Natural killer cell (primary cell): ENCODE measurements at regions not wholly inside any gene's neighbourhood (a gene's known extent, or its start where the extent isn't known, plus 50 kb on each side); places are given as distances from the start of the nearest gene placed in this dataset.

Source experiments
- ATAC-seq, 3 donors: fragments of 150-1000 bp in 2 of 3; fragments of 200-7000 bp in 1 of 3; cut with Tn5 transposase; 1 replicate in 1 of 3; 2 replicates in 2 of 3; pipeline ENCODE4 v1.10.0; 2021; ENCODE audit warnings: mild to moderate bottlenecking in 2 of 3, moderate library complexity in 2 of 3
- DNase-seq, 2 donors: peaks; one replicate each; pipeline versions ENCODE4 v3.0.0 to v3.0.0-alpha.2; 2013 to 2021; ENCODE audit warnings: mixed read lengths in 1 of 2
- H3K27ac ChIP-seq: one replicate; pipeline ENCODE4 v1.5.1; 2013; ENCODE audit warnings: mild to moderate bottlenecking, low read length
- H3K27me3 ChIP-seq: one replicate; pipeline ENCODE4 v1.6.1; 2013; ENCODE audit warnings: low read length; ENCODE audit not compliant: control insufficient read depth, insufficient read depth
- H3K36me3 ChIP-seq: one replicate; pipeline ENCODE4 v1.6.1; 2013; ENCODE audit warnings: low read length; ENCODE audit not compliant: control insufficient read depth, insufficient read depth
- H3K4me1 ChIP-seq: one replicate; pipeline ENCODE4 v1.6.1; 2013; ENCODE audit warnings: low read length; ENCODE audit not compliant: control insufficient read depth, insufficient read depth
- H3K4me3 ChIP-seq: one replicate; pipeline ENCODE4 v1.5.1; 2013; ENCODE audit warnings: low read length
- H3K9me3 ChIP-seq: one replicate; pipeline ENCODE4 v1.6.1; 2013; ENCODE audit warnings: low read length; ENCODE audit not compliant: control insufficient read depth, insufficient read depth
- H3K27ac Mint-ChIP-seq, 2 donors: one replicate each; pipeline ENCODE4 v1.8.0; 2022; ENCODE audit warnings: mild to moderate bottlenecking in 2 of 2, mixed read lengths in 2 of 2, moderate library complexity in 1 of 2
- H3K27me3 Mint-ChIP-seq, 2 donors: one replicate each; pipeline ENCODE4 v1.8.0; 2022; ENCODE audit warnings: low read depth in 2 of 2, mixed read lengths in 2 of 2
- H3K36me3 Mint-ChIP-seq: one replicate; pipeline ENCODE4 v1.8.0; 2022; ENCODE audit warnings: mixed read lengths
- H3K4me1 Mint-ChIP-seq, 2 donors: one replicate each; pipeline ENCODE4 v1.8.0; 2022; ENCODE audit warnings: mixed read lengths in 2 of 2
- H3K4me3 Mint-ChIP-seq: one replicate; pipeline ENCODE4 v1.8.0; 2022; ENCODE audit warnings: mild to moderate bottlenecking, moderate library complexity, mixed read lengths
- H3K9me3 Mint-ChIP-seq, 2 donors: one replicate each; pipeline ENCODE4 v1.8.0; 2022; ENCODE audit warnings: mixed read lengths in 2 of 2
- CTCF ChIP-seq: fragments of 200-600 bp; IDR thresholded peaks from one replicate; pipeline ENCODE4 v1.8.0; 2022; ENCODE audit warnings: antibody characterized with exemption
- WGBS: methylation state at CpG from one replicate; pipeline ENCODE4 v1.1.7; 2013; ENCODE audit warnings: missing lambda C conversion rate; ENCODE audit not compliant: insufficient coverage; 5-methylcytosine and 5-hydroxymethylcytosine counted together
- intact Hi-C: fragments of 100-400 bp; cut with micrococcal nuclease; formaldehyde crosslinking; loops from one replicate; pipeline ENCODE4 v1.14.2; 2022

- Mint-ChIP-seq H3K4me1 (no peaks in the 10 kb centered on the region), H3K9me3 (peaks cover 5 to 14% of the 10 kb centered on the region in 2 donors), H3K36me3 (no peaks in the 10 kb centered on the region), H3K27ac (no peak overlapping the region), H3K4me3 (no peak overlapping the region), H3K27me3 (no peaks in the 10 kb centered on the region)
- 80% methylated on average over 2 of the region's 2 CpGs for WGBS
- intact Hi-C loops = no loop called here
- Histone ChIP-seq H3K9me3 (no peaks in the 10 kb centered on the region), H3K4me3 (no peak overlapping the region), H3K27ac (no peak overlapping the region), H3K4me1 (no peaks in the 10 kb centered on the region), H3K36me3 (no peaks in the 10 kb centered on the region), H3K27me3 (no peaks in the 10 kb centered on the region)
- no peak for ATAC-seq
- no peak for TF ChIP-seq CTCF
- DNase-seq = no peak
Measured at GRCh38 chr1:218058730-218059129, 226.4 kb upstream of the RRP15 start.

GRCh38 chr1:218064426-218064825, 220.7 kb upstream of the RRP15 start:
- H3K27me3 Mint-ChIP-seq = no peaks in the 10 kb centered on the region
- H3K36me3 Mint-ChIP-seq = no peaks in the 10 kb centered on the region
- H3K27ac ChIP-seq = no peak overlapping the region
- no peaks in the 10 kb centered on the region for H3K36me3 ChIP-seq
- TF ChIP-seq CTCF = no peak
- H3K27me3 ChIP-seq = no peaks in the 10 kb centered on the region
- H3K4me3 ChIP-seq = no peak overlapping the region
- peaks cover 7 to 16% of the 10 kb centered on the region in 2 donors for H3K9me3 Mint-ChIP-seq
- intact Hi-C loops = no loop called here
- ATAC-seq = no peak
- no peaks in the 10 kb centered on the region for H3K9me3 ChIP-seq
- no peak overlapping the region for H3K27ac Mint-ChIP-seq
- 84% methylated on average over 5 of the region's 5 CpGs for WGBS
- no peak for DNase-seq
- H3K4me1 Mint-ChIP-seq = no peaks in the 10 kb centered on the region
- no peak overlapping the region for H3K4me3 Mint-ChIP-seq
- no peaks in the 10 kb centered on the region for H3K4me1 ChIP-seq

- no CpG with 5 or more reads among the region's 3 CpGs for WGBS
- Mint-ChIP-seq H3K27me3 (no peaks in the 10 kb centered on the region), H3K4me3 (no peak overlapping the region), H3K4me1 (no peaks in the 10 kb centered on the region), H3K27ac (no peak overlapping the region), H3K9me3 (peaks cover 11 to 20% of the 10 kb centered on the region in 2 donors), H3K36me3 (no peaks in the 10 kb centered on the region)
- Histone ChIP-seq H3K4me1 (no peaks in the 10 kb centered on the region), H3K4me3 (no peak overlapping the region), H3K27me3 (no peaks in the 10 kb centered on the region), H3K9me3 (no peaks in the 10 kb centered on the region), H3K27ac (no peak overlapping the region), H3K36me3 (no peaks in the 10 kb centered on the region)
- ATAC-seq (no peak), DNase-seq (no peak)
- no peak for TF ChIP-seq CTCF
- intact Hi-C loops = no loop called here
Measured at GRCh38 chr1:218066332-218066731, 218.8 kb upstream of the RRP15 start.

DNA sequence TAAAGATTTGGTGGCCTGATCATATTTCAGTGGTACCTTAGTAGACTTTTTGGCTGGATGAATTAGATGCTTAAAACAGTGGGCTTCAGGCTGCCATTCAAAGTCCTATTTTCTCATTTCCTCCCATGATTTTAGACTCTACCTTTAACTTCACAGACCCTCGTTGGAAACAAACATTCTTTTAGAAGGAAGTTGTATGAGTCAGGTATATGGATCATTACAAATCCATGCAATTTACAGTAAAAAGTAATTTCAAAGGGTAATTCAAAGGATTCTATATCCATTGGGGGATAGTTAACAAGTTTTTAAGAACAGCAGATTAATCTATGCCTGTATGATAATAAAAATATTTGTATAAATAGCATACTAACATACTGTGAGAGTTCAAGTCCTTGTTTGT, 216.9 kb upstream of the RRP15 start:
- no peak overlapping the region for H3K27ac ChIP-seq
- no peaks in the 10 kb centered on the region for H3K36me3 Mint-ChIP-seq
- peaks cover 12 to 17% of the 10 kb centered on the region in 2 donors for H3K9me3 Mint-ChIP-seq
- H3K4me3 Mint-ChIP-seq = no peak overlapping the region
- H3K27ac Mint-ChIP-seq = no peak overlapping the region
- no peak for TF ChIP-seq CTCF
- intact Hi-C loops = no loop called here
- DNase-seq (no peak), ATAC-seq (no peak)
- H3K27me3 ChIP-seq = no peaks in the 10 kb centered on the region
- H3K4me1 Mint-ChIP-seq = no peaks in the 10 kb centered on the region
- H3K36me3 ChIP-seq = no peaks in the 10 kb centered on the region
- H3K4me1 ChIP-seq = no peaks in the 10 kb centered on the region
- WGBS = no CpG with 5 or more reads among the region's 1 CpG
- no peak overlapping the region for H3K4me3 ChIP-seq
- no peaks in the 10 kb centered on the region for H3K27me3 Mint-ChIP-seq
- H3K9me3 ChIP-seq = no peaks in the 10 kb centered on the region
